IMR-90 (cell line): ENCODE measurements at regions not wholly inside any gene's neighbourhood (a gene's known extent, or its start where the extent isn't known, plus 50 kb on each side); places are given as distances from the start of the nearest gene placed in this dataset.

Experiments
- ATAC-seq: fragments of 200-7000 bp; cut with Tn5 transposase; 2 replicates; pipeline ENCODE4 v1.9.1; 2020; ENCODE audit warnings: low read depth, mild to moderate bottlenecking, moderate library complexity
- BruUV-seq: library from RNA; stranded (reverse); fragments of 400-500 nt; replicated peaks from 2 replicates; lab custom pipeline; 2021; lab: Mats Ljungman, UMichigan
- CTCF ChIA-PET: fragments of 300-600 bp; formaldehyde crosslinking; extraction: SDS; loops from one replicate; lab custom pipeline; 2021; ENCODE audit warnings: antibody characterized with exemption; lab: Yijun Ruan, JAX
- POLR2A ChIA-PET: fragments of 300-600 bp; sonication (Branson Sonifier 250); formaldehyde crosslinking; loops from one replicate; lab custom pipeline; 2022; ENCODE audit warnings: antibody characterized with exemption; ENCODE audit not compliant: unreplicated experiment; lab: Charles Lee
- DNase-seq: peaks from one replicate; pipeline ENCODE4 v3.0.0; 2013
- H2AFZ ChIP-seq: replicated peaks from 2 replicates; pipeline ENCODE3; 2013; ENCODE audit warnings: low read length, mild to moderate bottlenecking; ENCODE audit not compliant: poor library complexity
- H2AK5ac ChIP-seq: 2 replicates; pipeline ENCODE4 v1.6.1; 2013; ENCODE audit warnings: low read depth, low read length, inconsistent platforms
- H2AK9ac ChIP-seq: replicated peaks from 2 replicates; pipeline ENCODE3; 2013; ENCODE audit warnings: mild to moderate bottlenecking, low read depth, low read length, moderate library complexity; ENCODE audit not compliant: poor library complexity
- H2BK120ac ChIP-seq: 2 replicates; pipeline ENCODE4 v1.6.1; 2013; ENCODE audit warnings: low read depth, low read length, inconsistent platforms
- H2BK15ac ChIP-seq: 3 replicates; pipeline ENCODE4 v1.6.1; 2013; ENCODE audit warnings: low read depth, low read length, inconsistent platforms
- H2BK20ac ChIP-seq: 2 replicates; pipeline ENCODE4 v1.6.1; 2013; ENCODE audit warnings: low read depth, mild to moderate bottlenecking, inconsistent platforms, low read length, moderate library complexity
- H2BK5ac ChIP-seq: 2 replicates; pipeline ENCODE4 v1.6.1; 2013; ENCODE audit warnings: mild to moderate bottlenecking, low read depth, low read length, inconsistent platforms; ENCODE audit not compliant: poor library complexity, severe bottlenecking
- H3K14ac ChIP-seq: replicated peaks from 2 replicates; pipeline ENCODE4 v1.6.1; 2013; ENCODE audit warnings: low read depth, low read length, inconsistent platforms
- H3K18ac ChIP-seq: 2 replicates; pipeline ENCODE4 v1.6.1; 2013; ENCODE audit warnings: low read depth, low read length, control low read depth
- H3K23ac ChIP-seq: 2 replicates; pipeline ENCODE4 v1.6.1; 2013; ENCODE audit warnings: low read depth, low read length, inconsistent platforms
- H3K27ac ChIP-seq: 2 replicates; pipeline ENCODE4 v1.5.1; 2013; ENCODE audit warnings: mild to moderate bottlenecking, control low read depth, low read length; ENCODE audit not compliant: insufficient read depth
- H3K27me3 ChIP-seq: 2 replicates; pipeline ENCODE4 v1.6.1; 2013; ENCODE audit warnings: low read length; ENCODE audit not compliant: control insufficient read depth, insufficient read depth
- H3K36me3 ChIP-seq: 2 replicates; pipeline ENCODE4 v1.6.1; 2013; ENCODE audit warnings: low read length, mixed read lengths; ENCODE audit not compliant: control insufficient read depth, insufficient read depth
- H3K4ac ChIP-seq: 2 replicates; pipeline ENCODE4 v1.6.1; 2013; ENCODE audit warnings: low read depth, low read length, inconsistent platforms
- H3K4me1 ChIP-seq: 2 replicates; pipeline ENCODE4 v1.6.1; 2013; ENCODE audit warnings: low read length, mixed read lengths; ENCODE audit not compliant: control insufficient read depth, insufficient read depth
- H3K4me2 ChIP-seq: 2 replicates; pipeline ENCODE4 v1.6.1; 2013; ENCODE audit warnings: low read depth, mild to moderate bottlenecking, control low read depth, low read length, moderate library complexity
- H3K4me3 ChIP-seq: 2 replicates; pipeline ENCODE4 v1.5.1; 2013; ENCODE audit warnings: low read depth, mild to moderate bottlenecking, control low read depth, low read length, moderate library complexity; ENCODE audit not compliant: insufficient read depth
- H3K56ac ChIP-seq: 2 replicates; pipeline ENCODE4 v1.6.1; 2013; ENCODE audit warnings: low read length, inconsistent platforms; ENCODE audit not compliant: insufficient read depth; ENCODE audit errors: extremely low read depth
- H3K79me1 ChIP-seq, 2 experiments: 2 replicates each; pipeline ENCODE4 v1.6.1; 2013; ENCODE audit warnings: low read length in 2 of 2, inconsistent platforms in 1 of 2, low read depth in 1 of 2
- H3K9ac ChIP-seq: 2 replicates; pipeline ENCODE4 v1.6.1; 2013; ENCODE audit warnings: low read depth, low read length, control low read depth
- H3K9me1 ChIP-seq: 2 replicates; pipeline ENCODE4 v1.6.1; 2013; ENCODE audit warnings: low read length, inconsistent platforms; ENCODE audit not compliant: insufficient read depth
- H3K9me3 ChIP-seq: 2 replicates; pipeline ENCODE4 v1.6.1; 2013; ENCODE audit warnings: low read length; ENCODE audit not compliant: control insufficient read depth, insufficient read depth
- H4K20me1 ChIP-seq: 2 replicates; pipeline ENCODE4 v1.6.1; 2013; ENCODE audit warnings: low read length, inconsistent platforms; ENCODE audit not compliant: insufficient read depth
- H4K5ac ChIP-seq: 2 replicates; pipeline ENCODE4 v1.6.1; 2013; ENCODE audit warnings: mild to moderate bottlenecking, low read depth, low read length, control low read depth
- H4K8ac ChIP-seq, 2 experiments: 2 replicates each; pipeline ENCODE4 v1.6.1; 2013; ENCODE audit warnings: low read depth in 2 of 2, low read length in 2 of 2, control low read depth in 1 of 2, inconsistent platforms in 1 of 2
- H4K91ac ChIP-seq: 2 replicates; pipeline ENCODE4 v1.6.1; 2013; ENCODE audit warnings: low read depth, low read length, inconsistent platforms; ENCODE audit not compliant: insufficient read depth
- BHLHE40 ChIP-seq: fragments of 150-350 bp; IDR thresholded peaks from 2 replicates; pipeline ENCODE4 v1.6.1; 2016; ENCODE audit warnings: mild to moderate bottlenecking, low read depth, low read length
- CEBPB ChIP-seq: IDR thresholded peaks from 2 replicates; pipeline ENCODE4 v1.6.1; 2012; ENCODE audit warnings: low read depth, low read length, improper control_type of control experiment
- CHD1 ChIP-seq: IDR thresholded peaks from 2 replicates; pipeline ENCODE4 v1.6.1; 2012; ENCODE audit warnings: low read depth, low read length, improper control_type of control experiment
- CTCF ChIP-seq: conservative IDR thresholded peaks from 2 replicates; pipeline ENCODE4 v1.5.1; 2012; ENCODE audit warnings: mild to moderate bottlenecking, low read depth, low read length, improper control_type of control experiment
- ELK1 ChIP-seq: fragments of 150-350 bp; IDR thresholded peaks from 2 replicates; pipeline ENCODE4 v1.6.1; 2016; ENCODE audit warnings: low read depth, mild to moderate bottlenecking, low read length, moderate library complexity, borderline replicate concordance
- FOS ChIP-seq: fragments of 150-350 bp; IDR thresholded peaks from 2 replicates; pipeline ENCODE4 v1.6.1; 2016; ENCODE audit warnings: low read depth, low read length
- MAFK ChIP-seq: IDR thresholded peaks from 2 replicates; pipeline ENCODE4 v1.6.1; 2012; ENCODE audit warnings: low read depth, low read length, improper control_type of control experiment
- MAZ ChIP-seq: IDR thresholded peaks from 2 replicates; pipeline ENCODE4 v1.6.1; 2012; ENCODE audit warnings: low read depth, mild to moderate bottlenecking, low read length, improper control_type of control experiment, moderate library complexity, borderline replicate concordance
- MXI1 ChIP-seq: IDR thresholded peaks from 2 replicates; pipeline ENCODE4 v1.6.1; 2012; ENCODE audit warnings: low read depth, mild to moderate bottlenecking, low read length, moderate library complexity, borderline replicate concordance
- NFE2L2 ChIP-seq: fragments of 150-350 bp; IDR thresholded peaks from 2 replicates; pipeline ENCODE4 v1.6.1; 2016; ENCODE audit warnings: low read depth, mild to moderate bottlenecking, low read length
- POLR2A ChIP-seq: IDR thresholded peaks from 2 replicates; pipeline ENCODE4 v1.6.1; 2012; ENCODE audit warnings: mild to moderate bottlenecking, low read depth, low read length
- RAD21 ChIP-seq: IDR thresholded peaks from 2 replicates; pipeline ENCODE4 v1.6.1; 2012; ENCODE audit warnings: low read length, improper control_type of control experiment
- RCOR1 ChIP-seq: IDR thresholded peaks from 2 replicates; pipeline ENCODE4 v1.6.1; 2012; ENCODE audit warnings: mild to moderate bottlenecking, low read length, improper control_type of control experiment; ENCODE audit not compliant: insufficient replicate concordance
- RFX5 ChIP-seq: IDR thresholded peaks from 2 replicates; pipeline ENCODE4 v1.8.0; 2012; ENCODE audit warnings: low read depth, mild to moderate bottlenecking, low read length, moderate library complexity
- SMC3 ChIP-seq: fragments of 150-350 bp; IDR thresholded peaks from 2 replicates; pipeline ENCODE4 v1.6.1; 2016; ENCODE audit warnings: low read depth, mild to moderate bottlenecking, antibody characterized with exemption, low read length, moderate library complexity
- USF2 ChIP-seq: fragments of 150-350 bp; IDR thresholded peaks from 2 replicates; pipeline ENCODE4 v1.6.1; 2017; ENCODE audit warnings: mild to moderate bottlenecking, antibody characterized with exemption, low read length, low read depth
- WGBS, 2 experiments: methylation state at CpG; one replicate each; pipeline versions ENCODE4 v1.1.5 to v1.1.7; 2013; ENCODE audit warnings: missing lambda C conversion rate in 2 of 2; ENCODE audit not compliant: insufficient read length in 1 of 2; ENCODE audit errors: extremely low coverage in 2 of 2; 5-methylcytosine and 5-hydroxymethylcytosine counted together
- dilution Hi-C: fragments of 300-500 bp; cut with HindIII; formaldehyde crosslinking; loops from one replicate; pipeline ENCODE4 v1.14.3; 2018; ENCODE audit warnings: low sequenced_read_pairs; ENCODE audit not compliant: unreplicated experiment
- in situ Hi-C: fragments of 300-500 bp; cut with MboI; formaldehyde crosslinking; loops from 3 replicates; pipeline ENCODE4 v1.14.3; 2019; ENCODE audit warnings: low sequenced_read_pairs, inconsistent platforms, mixed read lengths
- intact Hi-C: fragments of 100-400 bp; cut with micrococcal nuclease; formaldehyde crosslinking; loops from 2 replicates; pipeline ENCODE4 v1.10.0; 2022

GRCh38 chr2:190587106-190587505 is 52.6 kb upstream of the NEMP2 start:
- Histone ChIP-seq H3K9ac (no peak overlapping the region), H2BK20ac (no peak overlapping the region), H2BK120ac (no peak overlapping the region), H2BK15ac (no peak overlapping the region), H3K9me3 (no peaks in the 10 kb centered on the region), H3K4me1 (peaks cover 2% of the 10 kb centered on the region; the same call in 1 of the 2 replicates), H3K14ac (no peak overlapping the region), H3K4me3 (no peak overlapping the region), H3K23ac (no peak overlapping the region), H2AK9ac (no peak overlapping the region), H3K18ac (no peak overlapping the region), H3K27me3 (peaks cover 2% of the 10 kb centered on the region; the same call in 1 of the 2 replicates), H3K4me2 (no peak overlapping the region), H3K4ac (no peak overlapping the region), H4K20me1 (no peaks in the 10 kb centered on the region), H3K27ac (no peak overlapping the region), H4K91ac (no peak overlapping the region), H4K5ac (no peak overlapping the region), H2AFZ (no peak overlapping the region), H3K9me1 (no peaks in the 10 kb centered on the region), H2BK5ac (no peak overlapping the region), H2AK5ac (no peak overlapping the region), H3K79me1 (no peaks in the 10 kb centered on the region), H3K36me3 (no peaks in the 10 kb centered on the region), H4K8ac (no peak overlapping the region), H3K56ac (no peak overlapping the region)
- DNase-seq, result no peak
- ChIA-PET POLR2A (no interaction called here), CTCF (no interaction called here)
- in situ Hi-C loops, result no loop called here
- WGBS, 2 experiments, result no CpG with 5 or more reads among the region's 4 CpGs
- intact Hi-C loops, result loop anchor here (5.0 kb wide), 1 partner anchor 40 kb away; no protein-coding TSS in a partner anchor
- ATAC-seq, result no peak
- BruUV-seq, result no TSS peak
- no peak for TF ChIP-seq CEBPB
- TF ChIP-seq CHD1, result no peak
- TF ChIP-seq MAFK, result no peak
- no peak for TF ChIP-seq MXI1
- no peak for TF ChIP-seq FOS
- TF ChIP-seq RAD21, result no peak
- TF ChIP-seq RCOR1, result no peak
- TF ChIP-seq NFE2L2, result no peak
- TF ChIP-seq BHLHE40, result no peak
- TF ChIP-seq SMC3, result no peak
- no peak for TF ChIP-seq USF2
- no peak for TF ChIP-seq ELK1
- TF ChIP-seq CTCF, result no peak
- no peak for TF ChIP-seq MAZ
- no peak for TF ChIP-seq POLR2A
- TF ChIP-seq RFX5, result no peak
- dilution Hi-C loops, result no loop called here
